Hepatic stellate cell (primary cell): ENCODE measurements at regions not wholly inside any gene's neighbourhood (a gene's known extent, or its start where the extent isn't known, plus 50 kb on each side); places are given as distances from the start of the nearest gene placed in this dataset.

Experiments used
- DNase-seq: peaks from one replicate; pipeline ENCODE4 v3.0.0; 2011; ENCODE audit warnings: low spot score

GRCh38 chr5:172588380-172588779 is 52.7 kb upstream of the NEURL1B start:
- DNase-seq: no peak

- no peak for DNase-seq
These were observed 54.0 kb upstream of the NEURL1B start for GRCh38 chr5:172587061-172587405.

GRCh38 chr5:172586125-172587060 is 54.7 kb upstream of the NEURL1B start:
- DNase-seq: no peak

GRCh38 chr5:172585114-172585513 is 55.9 kb upstream of the NEURL1B start:
- DNase-seq: no peak

- DNase-seq: no peak
These were observed 56.4 kb upstream of the NEURL1B start for GRCh38 chr5:172584638-172585037.

GRCh38 chr5:172583931-172584511 is 57.0 kb upstream of the NEURL1B start:
- no peak for DNase-seq

- no peak for DNase-seq
These were observed 58.1 kb upstream of the NEURL1B start for GRCh38 chr5:172582940-172583339.

GRCh38 chr5:172581315-172581714 is 59.7 kb upstream of the NEURL1B start:
- no peak for DNase-seq

GRCh38 chr5:172579403-172579990 is 61.6 kb upstream of the NEURL1B start:
- no peak for DNase-seq

GRCh38 chr5:172577267-172577909 is 63.7 kb upstream of the NEURL1B start:
- DNase-seq: no peak

GRCh38 chr5:172575816-172576545 is 65.1 kb upstream of the NEURL1B start:
- DNase-seq: no peak

GRCh38 chr5:172575416-172575815 is 65.6 kb upstream of the NEURL1B start:
- no peak for DNase-seq

- DNase-seq: no peak
These were observed 66.2 kb upstream of the NEURL1B start for GRCh38 chr5:172574871-172575223.

GRCh38 chr5:172573986-172574870 is 66.8 kb upstream of the NEURL1B start:
- DNase-seq: no peak

GRCh38 chr5:172573120-172573882 is 67.8 kb upstream of the NEURL1B start:
- DNase-seq: no peak

- DNase-seq: no peak
These were observed 68.6 kb upstream of the NEURL1B start for GRCh38 chr5:172572440-172572839.

GRCh38 chr5:172571892-172572291 is 69.2 kb upstream of the NEURL1B start:
- no peak for DNase-seq

- no peak for DNase-seq
These were observed 69.7 kb upstream of the NEURL1B start for GRCh38 chr5:172571413-172571812.

- DNase-seq: no peak
These were observed 70.3 kb upstream of the NEURL1B start for GRCh38 chr5:172570594-172571334.
